ENCODE measurements at regions not wholly inside any gene's neighbourhood (a gene's known extent, or its start where the extent isn't known, plus 50 kb on each side); places are given as distances from the start of the nearest gene placed in this dataset.
"Not testable (repeated sequence)": the region's sequence is repeated elsewhere in the genome, so short reads cannot be mapped to it uniquely, and the experiment has no call there.

DNA sequence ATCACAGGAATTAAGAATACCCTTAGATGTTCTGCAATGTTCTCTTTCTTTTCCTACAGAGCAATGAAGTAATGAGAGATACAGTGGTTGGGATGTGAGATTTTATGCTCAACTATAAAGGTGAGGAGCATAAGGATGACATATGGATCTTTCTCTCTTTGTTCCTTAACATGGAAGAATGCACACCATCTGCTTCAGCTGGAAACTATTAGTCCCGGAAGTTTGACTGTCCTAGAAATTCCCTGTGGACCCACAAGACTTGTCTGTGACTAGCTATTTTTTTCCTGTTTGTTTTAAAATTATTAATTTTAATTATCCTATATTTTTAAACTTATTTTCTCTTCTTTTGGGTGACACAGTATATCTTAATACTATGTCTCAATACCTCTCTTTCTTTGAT is 80.2 kb downstream of the DKK1 start:
- DNase-seq: no peak
- Histone ChIP-seq H3K36me3 (replicated peaks in 1 of 2) (no peaks in the 10 kb centered on the region), H3K27ac (no peak overlapping the region), H3K27me3 (no peaks in the 10 kb centered on the region), H3K4me3 (no peak overlapping the region), H3K9me3 (replicated peaks in 1 of 3) (no peaks in the 10 kb centered on the region), H3K4me1 (replicated peaks in 1 of 2) (no peaks in the 10 kb centered on the region)
- TF ChIP-seq POLR2A (IDR thresholded peaks at IDR 0.05): no peak
- TF ChIP-seq, protein P1, sequence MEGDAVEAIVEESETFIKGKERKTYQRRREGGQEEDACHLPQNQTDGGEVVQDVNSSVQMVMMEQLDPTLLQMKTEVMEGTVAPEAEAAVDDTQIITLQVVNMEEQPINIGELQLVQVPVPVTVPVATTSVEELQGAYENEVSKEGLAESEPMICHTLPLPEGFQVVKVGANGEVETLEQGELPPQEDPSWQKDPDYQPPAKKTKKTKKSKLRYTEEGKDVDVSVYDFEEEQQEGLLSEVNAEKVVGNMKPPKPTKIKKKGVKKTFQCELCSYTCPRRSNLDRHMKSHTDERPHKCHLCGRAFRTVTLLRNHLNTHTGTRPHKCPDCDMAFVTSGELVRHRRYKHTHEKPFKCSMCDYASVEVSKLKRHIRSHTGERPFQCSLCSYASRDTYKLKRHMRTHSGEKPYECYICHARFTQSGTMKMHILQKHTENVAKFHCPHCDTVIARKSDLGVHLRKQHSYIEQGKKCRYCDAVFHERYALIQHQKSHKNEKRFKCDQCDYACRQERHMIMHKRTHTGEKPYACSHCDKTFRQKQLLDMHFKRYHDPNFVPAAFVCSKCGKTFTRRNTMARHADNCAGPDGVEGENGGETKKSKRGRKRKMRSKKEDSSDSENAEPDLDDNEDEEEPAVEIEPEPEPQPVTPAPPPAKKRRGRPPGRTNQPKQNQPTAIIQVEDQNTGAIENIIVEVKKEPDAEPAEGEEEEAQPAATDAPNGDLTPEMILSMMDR (IDR thresholded peaks at IDR 0.05): no peak
- intact Hi-C loops (cut with DNase I): no loop called here
- WGBS, 4 donors: 76 to 88% (median 82%) methylated on average over 1 of the region's 1 CpG

DNA sequence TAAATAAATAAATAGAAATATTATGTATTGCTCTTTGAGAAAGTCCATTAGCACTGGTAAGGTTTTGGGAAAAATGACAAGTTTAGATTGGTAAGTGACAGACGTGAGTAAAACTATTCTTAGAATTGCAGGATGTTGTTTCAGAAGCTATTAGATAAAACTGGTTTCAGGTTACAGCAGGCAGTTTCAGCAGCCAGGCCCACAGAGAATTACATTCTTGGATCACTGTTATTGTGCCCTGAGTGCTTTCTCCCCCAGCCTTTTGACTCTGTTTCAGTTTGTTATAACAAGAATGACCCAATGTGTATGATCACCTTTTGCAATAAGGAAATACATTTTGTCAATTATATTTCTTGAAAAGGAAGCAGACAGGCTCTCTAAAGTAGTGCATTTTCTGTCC is 86.5 kb downstream of the DKK1 start:
- no peaks in the 10 kb centered on the region for H3K9me3 ChIP-seq (replicated peaks in 1 of 3)
- no peaks in the 10 kb centered on the region for H3K36me3 ChIP-seq (replicated peaks in 1 of 2)
- no peak for DNase-seq
- no peak overlapping the region for H3K27ac ChIP-seq
- TF ChIP-seq, protein P1 (IDR thresholded peaks at IDR 0.05): no peak
- TF ChIP-seq POLR2A (IDR thresholded peaks at IDR 0.05): no peak
- intact Hi-C loops (cut with DNase I): no loop called here
- 8 to 32% (median 18%) methylated on average over 1 of the region's 1 CpG for WGBS, 4 donors
- H3K4me1 ChIP-seq (replicated peaks in 1 of 2): no peaks in the 10 kb centered on the region
- H3K27me3 ChIP-seq: no peaks in the 10 kb centered on the region
- no peak overlapping the region for H3K4me3 ChIP-seq

DNA sequence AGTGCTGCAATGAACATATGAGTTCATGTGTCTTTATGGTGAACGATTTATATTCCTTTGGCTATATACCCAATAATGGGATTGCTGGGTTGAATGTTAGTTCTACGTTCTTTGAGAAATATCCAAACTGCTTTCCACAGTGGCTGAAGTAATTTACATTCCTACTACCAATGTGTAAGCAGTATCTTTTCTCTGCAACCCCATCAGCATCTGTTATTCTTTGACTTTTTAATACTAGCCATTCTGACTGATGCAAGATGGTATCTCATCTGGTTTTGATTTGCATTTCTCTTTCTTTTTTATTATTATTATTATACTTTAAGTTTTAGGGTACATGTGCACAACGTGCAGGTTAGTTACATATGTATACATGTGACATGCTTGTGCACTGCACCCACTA is 89.7 kb downstream of the DKK1 start:
- H3K27ac ChIP-seq; H3K36me3 ChIP-seq (replicated peaks in 1 of 2); DNase-seq; H3K27me3 ChIP-seq; H3K9me3 ChIP-seq (replicated peaks in 1 of 3); H3K4me3 ChIP-seq; intact Hi-C loops (cut with DNase I); H3K4me1 ChIP-seq (replicated peaks in 1 of 2): not testable (repeated sequence)
- 79 to 90% (median 83%) methylated on average over 3 of the region's 3 CpGs for WGBS, 4 donors

DNA sequence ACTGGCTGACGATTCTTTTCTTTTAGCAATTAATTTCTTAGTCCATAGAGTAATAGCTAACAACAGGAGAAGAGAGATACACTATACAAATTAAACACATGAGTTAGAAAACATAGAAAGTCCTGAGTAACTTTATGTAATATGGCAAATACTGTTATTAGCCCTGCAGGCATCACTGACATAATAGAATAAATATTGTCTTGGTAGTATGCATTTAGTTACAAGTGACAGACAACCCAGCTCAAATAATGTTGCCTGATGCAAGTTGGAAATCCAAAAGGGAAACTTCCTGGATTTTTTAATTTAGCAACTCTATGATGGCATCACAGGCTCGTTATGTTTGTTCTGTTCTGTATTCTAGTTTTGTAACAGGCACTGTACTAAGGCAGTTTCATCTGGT is 95.1 kb downstream of the DKK1 start:
- intact Hi-C loops (cut with DNase I): no loop called here
- no peak overlapping the region for H3K4me3 ChIP-seq
- H3K27me3 ChIP-seq: no peaks in the 10 kb centered on the region
- no peaks in the 10 kb centered on the region for H3K36me3 ChIP-seq (replicated peaks in 1 of 2)
- H3K4me1 ChIP-seq (replicated peaks in 1 of 2): no peaks in the 10 kb centered on the region
- WGBS, 4 donors: 76 to 85% (median 78%) methylated on average over 2 of the region's 2 CpGs
- no peak overlapping the region for H3K27ac ChIP-seq
- no peaks in the 10 kb centered on the region for H3K9me3 ChIP-seq (replicated peaks in 1 of 3)
- no peak for TF ChIP-seq POLR2A (IDR thresholded peaks at IDR 0.05)
- TF ChIP-seq, protein P1 (IDR thresholded peaks at IDR 0.05): no peak
- DNase-seq: no peak

DNA sequence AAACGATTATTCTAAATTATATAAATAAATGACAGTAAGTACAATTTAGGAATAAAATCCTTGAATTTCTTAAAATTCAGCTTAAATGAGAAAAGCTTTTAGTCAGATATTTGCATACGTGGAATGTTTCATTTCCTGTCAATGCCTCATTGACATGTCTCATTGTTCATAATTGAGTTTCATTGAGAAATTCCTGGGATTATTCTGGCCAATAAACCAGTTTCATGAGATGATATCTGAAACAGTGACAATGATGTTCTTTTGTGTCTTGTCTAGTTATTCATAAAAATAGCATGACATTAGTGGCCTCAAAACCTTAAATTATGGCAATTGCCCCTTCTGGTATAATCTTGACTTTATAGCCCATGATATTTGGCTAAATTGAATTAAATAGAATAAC is 95.8 kb downstream of the DKK1 start:
- TF ChIP-seq POLR2A (IDR thresholded peaks at IDR 0.05): no peak
- TF ChIP-seq, protein P1 (IDR thresholded peaks at IDR 0.05): no peak
- 68 to 84% (median 81%) methylated on average over 2 of the region's 2 CpGs for WGBS, 4 donors
- H3K4me1 ChIP-seq (replicated peaks in 1 of 2): no peaks in the 10 kb centered on the region
- DNase-seq: no peak
- H3K9me3 ChIP-seq (replicated peaks in 1 of 3): no peaks in the 10 kb centered on the region
- H3K27me3 ChIP-seq: no peaks in the 10 kb centered on the region
- no peak overlapping the region for H3K27ac ChIP-seq
- no peaks in the 10 kb centered on the region for H3K36me3 ChIP-seq (replicated peaks in 1 of 2)
- no peak overlapping the region for H3K4me3 ChIP-seq
- intact Hi-C loops (cut with DNase I): no loop called here

Data from adrenal gland (tissue), 9 donors.